ENCODE measurements at regions not wholly inside any gene's neighbourhood (a gene's known extent, or its start where the extent isn't known, plus 50 kb on each side); places are given as distances from the start of the nearest gene placed in this dataset.

DNA sequence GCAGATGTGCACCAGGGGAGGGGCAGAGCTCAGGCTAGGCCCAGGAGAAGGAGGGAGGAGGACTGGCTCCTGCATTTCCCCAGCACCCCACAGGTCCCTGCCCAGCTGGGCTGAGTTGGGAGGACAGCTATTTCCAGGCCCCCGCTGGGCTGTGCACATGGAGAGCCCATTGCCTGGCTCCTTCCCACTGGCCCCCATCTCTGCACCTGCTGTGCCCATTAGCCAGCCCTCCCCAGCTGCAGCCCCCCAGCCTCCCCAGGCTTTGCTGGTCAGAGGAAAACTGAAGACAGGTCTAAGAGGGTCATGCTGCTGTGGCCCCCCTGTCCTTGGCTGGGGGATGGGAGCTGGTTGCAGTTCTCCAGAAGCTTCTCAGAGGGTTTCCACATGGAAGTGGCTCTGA, 81.8 kb upstream of the SHANK2 start:
- in situ Hi-C loops (cut with MboI; ENCODE audit: low sequenced_read_pairs in 4 of 4) (loop anchor here in 1 of 4 donors (10.0 kb wide), 1 partner anchor 59 kb away; no protein-coding TSS in a partner anchor), intact Hi-C loops (cut with DNase I; ENCODE audit: low total_unique reads) (no loop called here)
- DNase-seq (no peak), ATAC-seq (no peak)
- Histone ChIP-seq H3K4me1 (no peaks in the 10 kb centered on the region), H3K36me3 (no peaks in the 10 kb centered on the region), H3K9me3 (no peaks in the 10 kb centered on the region), H3K27me3 (no peaks in the 10 kb centered on the region), H3K27ac (no peak overlapping the region), H3K4me3 (no peak overlapping the region)
- TF ChIP-seq POLR2A (IDR thresholded peaks at IDR 0.05), result no peak
- TF ChIP-seq, protein P1, sequence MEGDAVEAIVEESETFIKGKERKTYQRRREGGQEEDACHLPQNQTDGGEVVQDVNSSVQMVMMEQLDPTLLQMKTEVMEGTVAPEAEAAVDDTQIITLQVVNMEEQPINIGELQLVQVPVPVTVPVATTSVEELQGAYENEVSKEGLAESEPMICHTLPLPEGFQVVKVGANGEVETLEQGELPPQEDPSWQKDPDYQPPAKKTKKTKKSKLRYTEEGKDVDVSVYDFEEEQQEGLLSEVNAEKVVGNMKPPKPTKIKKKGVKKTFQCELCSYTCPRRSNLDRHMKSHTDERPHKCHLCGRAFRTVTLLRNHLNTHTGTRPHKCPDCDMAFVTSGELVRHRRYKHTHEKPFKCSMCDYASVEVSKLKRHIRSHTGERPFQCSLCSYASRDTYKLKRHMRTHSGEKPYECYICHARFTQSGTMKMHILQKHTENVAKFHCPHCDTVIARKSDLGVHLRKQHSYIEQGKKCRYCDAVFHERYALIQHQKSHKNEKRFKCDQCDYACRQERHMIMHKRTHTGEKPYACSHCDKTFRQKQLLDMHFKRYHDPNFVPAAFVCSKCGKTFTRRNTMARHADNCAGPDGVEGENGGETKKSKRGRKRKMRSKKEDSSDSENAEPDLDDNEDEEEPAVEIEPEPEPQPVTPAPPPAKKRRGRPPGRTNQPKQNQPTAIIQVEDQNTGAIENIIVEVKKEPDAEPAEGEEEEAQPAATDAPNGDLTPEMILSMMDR (IDR thresholded peaks at IDR 0.05 in 4 of 5, conservative IDR thresholded peaks at IDR 0.05 in 1 of 5), result no peak

DNA sequence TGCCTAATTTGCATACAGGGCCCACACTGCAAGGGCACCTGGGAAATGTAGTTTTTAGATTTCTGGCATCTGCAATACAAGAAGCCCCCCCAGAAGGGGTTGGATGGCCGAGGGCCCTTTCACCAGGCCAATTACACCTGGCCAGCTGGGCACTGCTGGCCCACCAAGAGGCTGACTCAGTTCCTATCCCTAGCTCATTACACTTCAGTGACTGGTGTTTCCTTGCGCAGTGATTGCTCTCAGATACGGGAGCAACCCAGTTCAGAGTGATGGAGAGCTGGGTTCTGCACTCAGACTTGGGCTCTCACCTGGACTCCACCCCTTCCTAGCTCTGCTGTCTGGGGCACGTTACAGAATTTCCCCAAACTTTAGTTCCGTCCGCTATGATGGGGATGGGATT, 81.1 kb upstream of the SHANK2 start:
- intact Hi-C loops (cut with DNase I; ENCODE audit: low total_unique reads) (no loop called here), in situ Hi-C loops (cut with MboI; ENCODE audit: low sequenced_read_pairs in 4 of 4) (loop anchor here in 1 of 4 donors (10.0 kb wide), 1 partner anchor 59 kb away; no protein-coding TSS in a partner anchor)
- Histone ChIP-seq H3K4me3 (no peak overlapping the region), H3K9me3 (no peaks in the 10 kb centered on the region), H3K4me1 (no peaks in the 10 kb centered on the region), H3K27ac (no peak overlapping the region), H3K27me3 (no peaks in the 10 kb centered on the region), H3K36me3 (no peaks in the 10 kb centered on the region)
- DNase-seq (no peak), ATAC-seq (no peak)
- TF ChIP-seq, protein P1 (IDR thresholded peaks at IDR 0.05 in 4 of 5, conservative IDR thresholded peaks at IDR 0.05 in 1 of 5), result no peak
- TF ChIP-seq POLR2A (IDR thresholded peaks at IDR 0.05), result no peak

DNA sequence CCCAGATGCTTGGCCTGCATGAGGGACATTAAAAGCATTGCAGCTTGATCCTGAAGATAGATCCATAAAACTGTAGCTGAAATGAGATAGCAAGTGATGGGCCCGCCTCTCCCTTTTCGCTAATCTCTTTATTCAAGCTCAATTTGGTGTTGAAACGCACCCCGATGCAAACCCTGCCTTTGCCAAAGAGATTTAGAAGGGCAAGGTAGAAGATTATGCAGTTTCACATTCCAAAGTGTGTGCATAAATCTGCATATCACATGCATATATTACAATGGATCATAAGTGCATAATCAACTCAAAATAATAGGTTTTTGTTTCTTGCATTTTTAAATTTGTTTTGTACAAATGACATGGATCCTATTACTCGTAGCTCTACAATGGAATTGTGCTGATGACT, 80.1 kb upstream of the SHANK2 start:
- in situ Hi-C loops (cut with MboI; ENCODE audit: low sequenced_read_pairs in 4 of 4), result loop anchor here in 1 of 4 donors (10.0 kb wide), 1 partner anchor 58 kb away; no protein-coding TSS in a partner anchor
- no peak for TF ChIP-seq POLR2A (IDR thresholded peaks at IDR 0.05)
- TF ChIP-seq, protein P1 (IDR thresholded peaks at IDR 0.05 in 4 of 5, conservative IDR thresholded peaks at IDR 0.05 in 1 of 5), result no peak
- Histone ChIP-seq H3K36me3 (no peaks in the 10 kb centered on the region), H3K9me3 (no peaks in the 10 kb centered on the region), H3K27me3 (no peaks in the 10 kb centered on the region), H3K4me3 (no peak overlapping the region), H3K27ac (no peak overlapping the region), H3K4me1 (no peaks in the 10 kb centered on the region)
- ATAC-seq (no peak), DNase-seq (no peak)
- intact Hi-C loops (cut with DNase I; ENCODE audit: low total_unique reads), result no loop called here

GRCh38 chr11:71332046-71332445, 79.7 kb upstream of the SHANK2 start:
- in situ Hi-C loops (cut with MboI; ENCODE audit: low sequenced_read_pairs in 4 of 4), result loop anchor here in 1 of 4 donors (10.0 kb wide), 1 partner anchor 57 kb away; no protein-coding TSS in a partner anchor

More at GRCh38 chr11:71332046-71332445, 79.7 kb upstream of the SHANK2 start:
- Histone ChIP-seq H3K9me3 (no peaks in the 10 kb centered on the region), H3K36me3 (no peaks in the 10 kb centered on the region), H3K4me1 (no peaks in the 10 kb centered on the region), H3K27me3 (no peaks in the 10 kb centered on the region), H3K27ac (no peak overlapping the region), H3K4me3 (no peak overlapping the region)
- TF ChIP-seq, protein P1 (IDR thresholded peaks at IDR 0.05 in 4 of 5, conservative IDR thresholded peaks at IDR 0.05 in 1 of 5), result no peak
- intact Hi-C loops (cut with DNase I; ENCODE audit: low total_unique reads), result no loop called here
- DNase-seq (no peak), ATAC-seq (no peak)
